H9 (cell line): ENCODE measurements at regions not wholly inside any gene's neighbourhood (a gene's known extent, or its start where the extent isn't known, plus 50 kb on each side); places are given as distances from the start of the nearest gene placed in this dataset.

Experiments
- DNase-seq: peaks from one replicate; pipeline ENCODE4 v3.0.0-alpha.2; 2017
- H2AFZ ChIP-seq: one replicate; pipeline ENCODE4 v1.6.1; 2013; ENCODE audit warnings: mild to moderate bottlenecking, low read length, control low read depth, moderate library complexity
- H2AK5ac ChIP-seq: 2 replicates; pipeline ENCODE4 v1.6.1; 2013; ENCODE audit warnings: low read length, control low read depth, mixed read lengths; ENCODE audit not compliant: insufficient read length
- H2BK120ac ChIP-seq: one replicate; pipeline ENCODE4 v1.6.1; 2013; ENCODE audit warnings: low read depth, mild to moderate bottlenecking, low read length, control low read depth, inconsistent platforms; ENCODE audit not compliant: poor library complexity, severe bottlenecking
- H2BK12ac ChIP-seq: 2 replicates; pipeline ENCODE4 v1.6.1; 2013; ENCODE audit warnings: low read length, control low read depth, mixed read lengths, low read depth; ENCODE audit not compliant: insufficient read length
- H2BK15ac ChIP-seq: 2 replicates; pipeline ENCODE4 v1.6.1; 2013; ENCODE audit warnings: low read depth, low read length, control low read depth
- H2BK20ac ChIP-seq: one replicate; pipeline ENCODE4 v1.6.1; 2013; ENCODE audit warnings: low read depth, mild to moderate bottlenecking, low read length, control low read depth, inconsistent platforms; ENCODE audit not compliant: poor library complexity, severe bottlenecking
- H2BK5ac ChIP-seq: 2 replicates; pipeline ENCODE4 v1.6.1; 2013; ENCODE audit warnings: low read length, control low read depth, mixed read lengths; ENCODE audit not compliant: insufficient read length
- H3K14ac ChIP-seq: 2 replicates; pipeline ENCODE4 v1.6.1; 2013; ENCODE audit warnings: low read length, control low read depth; ENCODE audit not compliant: insufficient read depth
- H3K18ac ChIP-seq: 2 replicates; pipeline ENCODE4 v1.6.1; 2013; ENCODE audit warnings: low read depth, mild to moderate bottlenecking, mixed read lengths, low read length, control low read depth; ENCODE audit not compliant: insufficient read length
- H3K23ac ChIP-seq: 2 replicates; pipeline ENCODE4 v1.6.1; 2013; ENCODE audit warnings: low read length, control low read depth, mixed read lengths, low read depth; ENCODE audit not compliant: insufficient read length
- H3K23me2 ChIP-seq: 2 replicates; pipeline ENCODE4 v1.6.1; 2013; ENCODE audit warnings: low read depth, mild to moderate bottlenecking, mixed read lengths, low read length, control low read depth; ENCODE audit not compliant: insufficient read length, poor library complexity, severe bottlenecking
- H3K27ac ChIP-seq: 2 replicates; pipeline ENCODE4 v1.5.1; 2013; ENCODE audit warnings: low read length, control low read depth, mixed read lengths, low read depth; ENCODE audit not compliant: insufficient read length
- H3K27me3 ChIP-seq: 2 replicates; pipeline ENCODE4 v1.6.1; 2013; ENCODE audit warnings: low read length, control low read depth, inconsistent platforms; ENCODE audit not compliant: insufficient read depth
- H3K4ac ChIP-seq: 2 replicates; pipeline ENCODE4 v1.6.1; 2013; ENCODE audit warnings: low read depth, mild to moderate bottlenecking, control low read depth, inconsistent platforms, low read length, moderate library complexity
- H3K4me1 ChIP-seq: 2 replicates; pipeline ENCODE4 v1.6.1; 2013; ENCODE audit warnings: low read length, control low read depth, inconsistent platforms; ENCODE audit not compliant: insufficient read depth
- H3K4me2 ChIP-seq: 2 replicates; pipeline ENCODE4 v1.6.1; 2013; ENCODE audit warnings: low read length, control low read depth, mixed read lengths; ENCODE audit not compliant: insufficient read length, insufficient read depth
- H3K56ac ChIP-seq: 2 replicates; pipeline ENCODE4 v1.6.1; 2013; ENCODE audit warnings: low read depth, mild to moderate bottlenecking, mixed read lengths, low read length, control low read depth; ENCODE audit not compliant: insufficient read length
- H3K79me1 ChIP-seq: 2 replicates; pipeline ENCODE4 v1.6.1; 2013; ENCODE audit warnings: low read depth, mild to moderate bottlenecking, moderate library complexity, low read length, control low read depth, inconsistent platforms; ENCODE audit not compliant: insufficient read depth, poor library complexity, severe bottlenecking
- H3K79me2 ChIP-seq: 2 replicates; pipeline ENCODE4 v1.6.1; 2013; ENCODE audit warnings: low read length, control low read depth, inconsistent platforms; ENCODE audit not compliant: insufficient read depth
- H3K9ac ChIP-seq: 2 replicates; pipeline ENCODE4 v1.6.1; 2013; ENCODE audit warnings: low read length, control low read depth, mixed read lengths; ENCODE audit not compliant: insufficient read length; ENCODE audit errors: extremely low read depth
- H3K9me3 ChIP-seq: one replicate; pipeline ENCODE4 v1.6.1; 2013; ENCODE audit warnings: low read depth, low read length, inconsistent platforms; ENCODE audit not compliant: control insufficient read depth
- H3T11ph ChIP-seq: one replicate; pipeline ENCODE4 v1.6.1; 2013; ENCODE audit warnings: mild to moderate bottlenecking, low read length, control low read depth, inconsistent platforms
- H4K20me1 ChIP-seq: one replicate; pipeline ENCODE4 v1.6.1; 2013; ENCODE audit not compliant: control insufficient read depth, insufficient read length, insufficient read depth
- H4K5ac ChIP-seq: 2 replicates; pipeline ENCODE4 v1.6.1; 2013; ENCODE audit warnings: low read depth, mild to moderate bottlenecking, mixed read lengths, low read length, control low read depth; ENCODE audit not compliant: insufficient read length
- H4K8ac ChIP-seq: replicated peaks from 2 replicates; pipeline ENCODE4 v1.6.1; 2013; ENCODE audit warnings: low read length, control low read depth, mixed read lengths, low read depth; ENCODE audit not compliant: insufficient read length
- H4K91ac ChIP-seq: 2 replicates; pipeline ENCODE4 v1.6.1; 2013; ENCODE audit warnings: low read depth, mild to moderate bottlenecking, moderate library complexity, mixed read lengths, low read length, control low read depth; ENCODE audit not compliant: insufficient read length
- H3K27ac Mint-ChIP-seq, 3 experiments: 2 replicates in 2 of 3; 3 replicates in 1 of 3; pipeline ENCODE4 v1.8.0; 2020 to 2021; ENCODE audit warnings: mixed read lengths in 3 of 3, mild to moderate bottlenecking in 1 of 3, moderate library complexity in 1 of 3
- H3K27me3 Mint-ChIP-seq: 2 replicates; pipeline ENCODE4 v1.8.0; 2021; ENCODE audit warnings: low read depth, mild to moderate bottlenecking, moderate library complexity, mixed read lengths
- H3K36me3 Mint-ChIP-seq, 3 experiments: 2 replicates in 2 of 3; 3 replicates in 1 of 3; pipeline ENCODE4 v1.8.0; 2020 to 2021; ENCODE audit warnings: low read depth in 3 of 3, mixed read lengths in 3 of 3; ENCODE audit not compliant: insufficient read depth in 1 of 3
- H3K4me1 Mint-ChIP-seq, 2 experiments: 2 replicates each; pipeline ENCODE4 v1.8.0; 2020; ENCODE audit warnings: mixed read lengths in 2 of 2
- H3K4me3 Mint-ChIP-seq, 2 experiments: 2 replicates in 1 of 2; 3 replicates in 1 of 2; pipeline ENCODE4 v1.8.0; 2020 to 2021; ENCODE audit warnings: mild to moderate bottlenecking in 2 of 2, mixed read lengths in 2 of 2, moderate library complexity in 1 of 2
- H3K9me3 Mint-ChIP-seq, 2 experiments: 2 replicates in 1 of 2; 3 replicates in 1 of 2; pipeline ENCODE4 v1.8.0; 2020; ENCODE audit warnings: mild to moderate bottlenecking in 2 of 2, mixed read lengths in 2 of 2, moderate library complexity in 1 of 2
- WGBS: extraction: QIAGEN DNeasy Blood & Tissue Kit; methylation state at CpG from one replicate; pipeline ENCODE4 v1.1.7; 2013; ENCODE audit warnings: missing lambda C conversion rate, low lambda C conversion rate, mixed read lengths; ENCODE audit not compliant: insufficient read length; ENCODE audit errors: extremely low coverage; 5-methylcytosine and 5-hydroxymethylcytosine counted together
- TF ChIP-seq, protein P1 (sequence below): fragments of 200-600 bp; sonication (generic); conservative IDR thresholded peaks from 3 replicates; pipeline ENCODE4 v1.8.0; 2021; ENCODE audit warnings: antibody characterized with exemption, mild to moderate bottlenecking

DNA sequence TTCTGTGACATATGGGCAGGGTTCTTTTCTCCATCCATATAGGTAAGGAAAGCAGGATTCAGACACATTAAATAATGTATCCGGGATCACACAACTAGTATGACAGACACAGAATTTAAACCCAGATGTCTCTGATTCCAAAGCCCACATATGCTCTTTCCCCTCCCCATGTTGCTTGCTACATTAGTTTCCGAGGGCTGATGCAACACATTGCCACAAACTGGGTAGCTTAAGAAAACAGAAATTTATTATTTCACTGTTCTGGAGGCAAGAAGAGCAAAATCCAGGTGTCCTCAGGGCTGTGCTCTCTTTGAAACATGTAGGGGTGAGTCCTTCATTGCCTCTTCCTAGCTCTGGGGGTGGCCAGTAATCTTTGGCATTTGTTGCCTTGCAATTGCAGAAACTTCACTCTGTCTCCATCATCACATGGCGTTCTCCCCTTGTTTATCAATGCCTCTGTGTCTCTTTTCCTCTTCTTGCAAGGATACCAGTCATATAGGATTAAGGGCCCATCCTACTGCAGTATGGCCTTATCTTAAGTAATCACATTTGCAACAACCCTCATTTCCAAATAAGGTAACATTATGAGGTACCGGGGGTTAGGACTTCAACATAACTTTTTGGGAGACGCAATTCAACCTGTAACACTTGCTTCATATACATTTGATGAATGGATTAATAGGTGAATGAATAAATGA lies 83.0 kb upstream of the CCND2 start:
- peaks cover 19 to 27% of the 10 kb centered on the region in 2 experiments for H3K4me1 Mint-ChIP-seq
- Histone ChIP-seq H3K27me3 (no peaks in the 10 kb centered on the region), H3K23ac (no peak overlapping the region), H2AK5ac (no peak overlapping the region), H2AFZ (no peak overlapping the region), H2BK12ac (no peak overlapping the region), H4K8ac (no peak overlapping the region), H3K14ac (no peak overlapping the region), H3K9me3 (no peaks in the 10 kb centered on the region), H2BK15ac (no peak overlapping the region), H3K27ac (no peak overlapping the region), H3K4me2 (no peak overlapping the region), H4K20me1 (no peaks in the 10 kb centered on the region), H2BK120ac (no peak overlapping the region), H4K91ac (no peak overlapping the region), H3T11ph (no peak overlapping the region), H3K56ac (no peak overlapping the region), H3K79me2 (no peaks in the 10 kb centered on the region), H3K9ac (no peak overlapping the region), H2BK20ac (no peak overlapping the region), H3K23me2 (no peaks in the 10 kb centered on the region), H3K4ac (no peak overlapping the region), H2BK5ac (no peak overlapping the region), H4K5ac (no peak overlapping the region), H3K4me1 (no peaks in the 10 kb centered on the region; the same call in 1 of the 2 replicates), H3K18ac (no peak overlapping the region), H3K79me1 (no peaks in the 10 kb centered on the region)
- H3K36me3 Mint-ChIP-seq: no peaks in the 10 kb centered on the region
- H3K4me3 Mint-ChIP-seq: no peak overlapping the region
- WGBS: no CpG with 5 or more reads among the region's 5 CpGs
- no peak overlapping the region for H3K27ac Mint-ChIP-seq
- TF ChIP-seq, protein P1, sequence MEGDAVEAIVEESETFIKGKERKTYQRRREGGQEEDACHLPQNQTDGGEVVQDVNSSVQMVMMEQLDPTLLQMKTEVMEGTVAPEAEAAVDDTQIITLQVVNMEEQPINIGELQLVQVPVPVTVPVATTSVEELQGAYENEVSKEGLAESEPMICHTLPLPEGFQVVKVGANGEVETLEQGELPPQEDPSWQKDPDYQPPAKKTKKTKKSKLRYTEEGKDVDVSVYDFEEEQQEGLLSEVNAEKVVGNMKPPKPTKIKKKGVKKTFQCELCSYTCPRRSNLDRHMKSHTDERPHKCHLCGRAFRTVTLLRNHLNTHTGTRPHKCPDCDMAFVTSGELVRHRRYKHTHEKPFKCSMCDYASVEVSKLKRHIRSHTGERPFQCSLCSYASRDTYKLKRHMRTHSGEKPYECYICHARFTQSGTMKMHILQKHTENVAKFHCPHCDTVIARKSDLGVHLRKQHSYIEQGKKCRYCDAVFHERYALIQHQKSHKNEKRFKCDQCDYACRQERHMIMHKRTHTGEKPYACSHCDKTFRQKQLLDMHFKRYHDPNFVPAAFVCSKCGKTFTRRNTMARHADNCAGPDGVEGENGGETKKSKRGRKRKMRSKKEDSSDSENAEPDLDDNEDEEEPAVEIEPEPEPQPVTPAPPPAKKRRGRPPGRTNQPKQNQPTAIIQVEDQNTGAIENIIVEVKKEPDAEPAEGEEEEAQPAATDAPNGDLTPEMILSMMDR: no peak
- H3K9me3 Mint-ChIP-seq: no peaks in the 10 kb centered on the region
- no peak for DNase-seq
- H3K27me3 Mint-ChIP-seq: peaks cover 8% of the 10 kb centered on the region
